Calu3 (cell line): ENCODE measurements at regions not wholly inside any gene's neighbourhood (a gene's known extent, or its start where the extent isn't known, plus 50 kb on each side); places are given as distances from the start of the nearest gene placed in this dataset.

ENCODE experiments used
- BruUV-seq: library from RNA; stranded (reverse); fragments of 400-500 nt; replicated peaks from 2 replicates; lab custom pipeline; 2021; lab: Mats Ljungman, UMichigan
- CTCF ChIA-PET: fragments of 300-600 bp; sonication (Branson Sonifier 250); formaldehyde crosslinking; loops from one replicate; lab custom pipeline; 2022; ENCODE audit warnings: antibody characterized with exemption; lab: Charles Lee
- DNase-seq: peaks from one replicate; pipeline ENCODE4 v3.0.0; 2022
- H3K27ac Mint-ChIP-seq: one replicate; pipeline ENCODE4 v1.8.0; 2022; ENCODE audit warnings: mixed read lengths; ENCODE audit not compliant: unreplicated experiment
- H3K27me3 Mint-ChIP-seq: one replicate; pipeline ENCODE4 v1.8.0; 2022; ENCODE audit warnings: mixed read lengths; ENCODE audit not compliant: unreplicated experiment
- H3K36me3 Mint-ChIP-seq: one replicate; pipeline ENCODE4 v1.8.0; 2022; ENCODE audit warnings: mild to moderate bottlenecking, moderate library complexity, mixed read lengths; ENCODE audit not compliant: insufficient read depth, unreplicated experiment
- H3K4me1 Mint-ChIP-seq: one replicate; pipeline ENCODE4 v1.8.0; 2022; ENCODE audit warnings: mild to moderate bottlenecking, low read depth, mixed read lengths; ENCODE audit not compliant: unreplicated experiment
- H3K4me3 Mint-ChIP-seq: one replicate; pipeline ENCODE4 v1.8.0; 2022; ENCODE audit warnings: mild to moderate bottlenecking, low read depth, moderate library complexity, mixed read lengths; ENCODE audit not compliant: unreplicated experiment
- H3K9me3 Mint-ChIP-seq: one replicate; pipeline ENCODE4 v1.8.0; 2022; ENCODE audit warnings: low read depth, mixed read lengths; ENCODE audit not compliant: unreplicated experiment
- intact Hi-C: fragments of 100-400 bp; cut with micrococcal nuclease; formaldehyde crosslinking; loops from one replicate; pipeline ENCODE4 v1.10.0; 2022; ENCODE audit not compliant: unreplicated experiment
- TF ChIP-seq, protein P1 (sequence below): fragments of 200-600 bp; IDR thresholded peaks from one replicate; pipeline ENCODE4 v1.8.0; 2022; ENCODE audit warnings: antibody characterized with exemption; ENCODE audit not compliant: unreplicated experiment

DNA sequence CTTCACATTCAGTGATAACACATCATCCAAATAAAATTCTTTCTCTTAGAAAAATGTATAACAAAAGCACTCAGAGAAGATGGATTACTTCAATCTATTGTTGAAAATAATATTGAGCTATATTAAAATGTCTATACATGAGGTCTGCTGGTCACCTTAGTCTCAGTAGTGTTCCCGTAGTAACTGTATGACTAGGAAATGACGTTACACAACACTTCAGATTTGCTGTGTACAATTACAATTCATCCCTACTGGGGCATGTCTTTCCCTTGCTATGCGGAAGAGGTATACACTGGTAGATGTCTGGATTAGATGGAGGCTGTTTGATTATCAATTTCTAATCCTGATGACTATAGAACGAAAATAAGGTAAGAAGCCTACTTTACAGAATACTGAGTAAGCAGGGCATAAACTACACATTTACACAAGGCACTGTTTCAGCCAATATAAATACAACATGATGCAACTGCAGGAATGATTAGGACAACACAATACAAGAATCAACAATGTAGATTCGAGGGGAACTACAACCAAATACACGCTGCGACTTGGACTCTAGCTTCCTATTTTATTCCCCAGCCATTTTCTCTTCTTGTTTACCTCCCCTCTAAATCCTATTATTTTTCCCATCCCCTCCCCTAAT lies 982.5 kb upstream of the CDH8 start:
- no peaks in the 10 kb centered on the region for H3K36me3 Mint-ChIP-seq
- no peak overlapping the region for H3K4me3 Mint-ChIP-seq
- H3K9me3 Mint-ChIP-seq = peaks cover 11% of the 10 kb centered on the region
- TF ChIP-seq, protein P1, sequence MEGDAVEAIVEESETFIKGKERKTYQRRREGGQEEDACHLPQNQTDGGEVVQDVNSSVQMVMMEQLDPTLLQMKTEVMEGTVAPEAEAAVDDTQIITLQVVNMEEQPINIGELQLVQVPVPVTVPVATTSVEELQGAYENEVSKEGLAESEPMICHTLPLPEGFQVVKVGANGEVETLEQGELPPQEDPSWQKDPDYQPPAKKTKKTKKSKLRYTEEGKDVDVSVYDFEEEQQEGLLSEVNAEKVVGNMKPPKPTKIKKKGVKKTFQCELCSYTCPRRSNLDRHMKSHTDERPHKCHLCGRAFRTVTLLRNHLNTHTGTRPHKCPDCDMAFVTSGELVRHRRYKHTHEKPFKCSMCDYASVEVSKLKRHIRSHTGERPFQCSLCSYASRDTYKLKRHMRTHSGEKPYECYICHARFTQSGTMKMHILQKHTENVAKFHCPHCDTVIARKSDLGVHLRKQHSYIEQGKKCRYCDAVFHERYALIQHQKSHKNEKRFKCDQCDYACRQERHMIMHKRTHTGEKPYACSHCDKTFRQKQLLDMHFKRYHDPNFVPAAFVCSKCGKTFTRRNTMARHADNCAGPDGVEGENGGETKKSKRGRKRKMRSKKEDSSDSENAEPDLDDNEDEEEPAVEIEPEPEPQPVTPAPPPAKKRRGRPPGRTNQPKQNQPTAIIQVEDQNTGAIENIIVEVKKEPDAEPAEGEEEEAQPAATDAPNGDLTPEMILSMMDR = no peak
- no peaks in the 10 kb centered on the region for H3K4me1 Mint-ChIP-seq
- intact Hi-C loops = no loop called here
- CTCF ChIA-PET = no interaction called here
- DNase-seq = no peak
- no peaks in the 10 kb centered on the region for H3K27me3 Mint-ChIP-seq
- no peak overlapping the region for H3K27ac Mint-ChIP-seq
- no TSS peak for BruUV-seq

DNA sequence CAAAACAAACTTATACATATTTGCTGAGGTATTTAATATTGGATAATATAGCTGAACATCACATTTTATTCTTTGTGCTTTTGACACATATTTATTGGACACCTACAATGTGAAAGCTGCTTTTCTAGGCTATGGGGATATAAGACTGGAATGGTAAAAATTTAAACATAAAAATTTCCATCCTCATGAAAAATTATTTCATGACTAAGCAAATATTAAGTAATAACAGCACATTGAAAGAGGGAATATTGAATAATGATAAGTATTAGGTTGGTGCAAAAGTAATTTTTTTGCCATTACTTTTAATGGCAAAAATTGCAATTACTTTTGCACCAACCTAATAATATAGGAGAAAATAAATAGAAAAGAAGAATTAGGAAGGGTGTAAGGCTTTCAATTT lies 972.5 kb upstream of the CDH8 start:
- no peak overlapping the region for H3K27ac Mint-ChIP-seq
- no peaks in the 10 kb centered on the region for H3K4me1 Mint-ChIP-seq
- TF ChIP-seq, protein P1 = no peak
- no peak for DNase-seq
- CTCF ChIA-PET = no interaction called here
- intact Hi-C loops = no loop called here
- H3K4me3 Mint-ChIP-seq = no peak overlapping the region
- peaks cover 6% of the 10 kb centered on the region for H3K9me3 Mint-ChIP-seq
- H3K27me3 Mint-ChIP-seq = no peaks in the 10 kb centered on the region
- H3K36me3 Mint-ChIP-seq = no peaks in the 10 kb centered on the region
- no TSS peak for BruUV-seq

DNA sequence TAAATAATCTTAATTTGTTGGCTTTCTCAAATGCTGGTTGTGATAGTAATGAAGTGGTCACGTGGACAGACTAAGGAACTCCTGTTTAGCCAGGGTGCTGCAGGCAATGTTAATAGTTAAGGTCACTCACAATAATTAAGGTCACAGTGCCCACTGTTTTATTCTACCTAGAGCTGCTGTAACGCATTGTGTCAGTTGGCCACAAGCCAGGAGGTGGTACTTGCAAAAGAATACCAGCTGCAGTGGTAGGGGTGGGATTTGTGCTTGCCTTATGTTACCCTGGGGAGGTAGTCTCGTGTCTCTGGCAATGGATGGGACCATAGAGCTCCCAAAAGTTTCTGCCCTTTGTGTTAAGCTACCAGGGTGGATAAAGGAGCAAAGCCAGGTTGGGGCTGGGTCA lies 969.1 kb upstream of the CDH8 start:
- intact Hi-C loops = no loop called here
- no peaks in the 10 kb centered on the region for H3K4me1 Mint-ChIP-seq
- H3K4me3 Mint-ChIP-seq = no peak overlapping the region
- H3K27me3 Mint-ChIP-seq = no peaks in the 10 kb centered on the region
- H3K36me3 Mint-ChIP-seq = no peaks in the 10 kb centered on the region
- peaks cover 10% of the 10 kb centered on the region for H3K9me3 Mint-ChIP-seq
- BruUV-seq = no TSS peak
- H3K27ac Mint-ChIP-seq = no peak overlapping the region
- DNase-seq = no peak
- CTCF ChIA-PET = no interaction called here
- TF ChIP-seq, protein P1 = no peak

DNA sequence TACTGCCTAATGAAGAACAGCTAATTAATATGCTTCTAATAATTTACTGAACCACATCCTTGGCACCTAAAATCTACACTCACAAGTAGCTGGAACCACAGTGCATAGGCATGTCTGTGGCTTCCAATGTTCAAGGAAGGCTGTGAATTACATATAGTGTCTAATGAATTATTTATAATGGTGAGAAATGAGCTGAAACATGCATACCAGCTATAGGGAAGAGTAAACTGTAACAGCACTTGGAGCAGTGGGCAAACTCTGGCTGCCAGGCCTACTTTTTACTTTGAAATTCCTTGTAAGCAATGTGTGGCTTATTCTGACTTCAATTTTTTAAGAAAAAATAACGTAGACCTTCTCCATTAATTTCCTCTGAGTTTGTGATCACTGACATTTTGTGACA lies 953.2 kb upstream of the CDH8 start:
- H3K9me3 Mint-ChIP-seq = no peaks in the 10 kb centered on the region
- no TSS peak for BruUV-seq
- H3K27ac Mint-ChIP-seq = no peak overlapping the region
- no peak overlapping the region for H3K4me3 Mint-ChIP-seq
- H3K27me3 Mint-ChIP-seq = no peaks in the 10 kb centered on the region
- CTCF ChIA-PET = no interaction called here
- no peaks in the 10 kb centered on the region for H3K36me3 Mint-ChIP-seq
- TF ChIP-seq, protein P1 = no peak
- DNase-seq = no peak
- intact Hi-C loops = no loop called here
- H3K4me1 Mint-ChIP-seq = no peaks in the 10 kb centered on the region
